Stomach (tissue), 8 donors: ENCODE measurements at regions not wholly inside any gene's neighbourhood (a gene's known extent, or its start where the extent isn't known, plus 50 kb on each side); places are given as distances from the start of the nearest gene placed in this dataset.

Experiments
- DNase-seq, 2 donors: peaks; one replicate each; pipeline versions ENCODE4 v3.0.0 to v3.0.0-alpha.2; 2013 to 2019
- H3K27ac ChIP-seq, 5 donors: fragments of 200-600 bp in 4 of 5; sonication (generic) in 4 of 5; one replicate each; pipeline ENCODE4 v1.5.1; 2013 to 2019; ENCODE audit warnings: mild to moderate bottlenecking in 1 of 5, moderate library complexity in 1 of 5
- H3K27me3 ChIP-seq, 3 donors: fragments of 200-600 bp; sonication (generic); one replicate each; pipeline ENCODE4 v1.5.1; 2017 to 2019; ENCODE audit warnings: mixed run types in 1 of 3
- H3K36me3 ChIP-seq, 4 donors: fragments of 200-600 bp; sonication (generic); 1 replicate in 3 of 4; 2 replicates in 1 of 4; pipeline ENCODE4 v1.5.1; 2016 to 2019
- H3K4me1 ChIP-seq, 4 donors: fragments of 200-600 bp; sonication (generic); one replicate each; pipeline ENCODE4 v1.5.1; 2016 to 2019
- H3K4me3 ChIP-seq, 4 donors: fragments of 200-600 bp; sonication (generic) in 3 of 4; one replicate each; pipeline ENCODE4 v1.5.1; 2016 to 2019; ENCODE audit warnings: mild to moderate bottlenecking in 1 of 4
- H3K9me3 ChIP-seq, 4 donors: fragments of 200-600 bp; sonication (generic); one replicate each; pipeline ENCODE4 v1.5.1; 2016 to 2019
- CTCF ChIP-seq, 7 experiments: fragments of 450-650 bp in 4 of 7; fragments of 200-600 bp in 3 of 7; sonication (generic) in 3 of 7; IDR thresholded peaks; one replicate each; pipeline ENCODE4 v1.5.1; 2016 to 2019; ENCODE audit warnings: antibody characterized with exemption in 7 of 7, control low read depth in 2 of 7, mild to moderate bottlenecking in 1 of 7
- EP300 ChIP-seq: sonication (generic); formaldehyde crosslinking; IDR thresholded peaks from one replicate; pipeline ENCODE4 v1.6.1; 2017; ENCODE audit warnings: antibody characterized with exemption
- POLR2A ChIP-seq, 4 donors: fragments of 450-650 bp; IDR thresholded peaks; one replicate each; pipeline ENCODE4 v1.6.1; 2016; ENCODE audit warnings: antibody characterized with exemption in 4 of 4, control low read depth in 2 of 4, mild to moderate bottlenecking in 1 of 4, moderate library complexity in 1 of 4
- POLR2AphosphoS5 ChIP-seq, 3 donors: sonication (generic); formaldehyde crosslinking; IDR thresholded peaks; one replicate each; pipeline ENCODE4 v1.6.1; 2016; ENCODE audit warnings: antibody characterized with exemption in 3 of 3
- WGBS, 5 donors: extraction: QIAGEN DNeasy Blood & Tissue Kit in 3 of 5; methylation state at CpG; one replicate each; pipeline versions ENCODE4 v1.1.5 to v1.1.7; 2013 to 2018; 5-methylcytosine and 5-hydroxymethylcytosine counted together
- intact Hi-C: fragments of 100-400 bp; cut with DNase I; formaldehyde crosslinking; loops from one replicate; pipeline ENCODE4 v1.15.1; 2023; ENCODE audit warnings: low total_unique reads
- donor health status: healthy with polysubstance abuse.
- donor health status: Bipolar disorder and iron deficiency.
- donor health status: healthy.

- intact Hi-C loops: no loop called here
- H3K4me1 ChIP-seq: peaks cover 0 to 16% (median 0%) of the 10 kb centered on the region in 4 donors
- 44 to 60% (median 46%) methylated on average over 3 of the region's 3 CpGs for WGBS, 5 donors
- TF ChIP-seq EP300 (no peak), CTCF (IDR thresholded peaks at IDR 0.05) (no peak), POLR2A (IDR thresholded peaks at IDR 0.05) (no peak), POLR2AphosphoS5 (IDR thresholded peaks at IDR 0.05) (no peak)
- no peak overlapping the region for H3K27ac ChIP-seq
- no peak for DNase-seq
- H3K4me3 ChIP-seq: no peak overlapping the region
- no peaks in the 10 kb centered on the region for H3K9me3 ChIP-seq
- H3K27me3 ChIP-seq: no peaks in the 10 kb centered on the region
- H3K36me3 ChIP-seq: no peaks in the 10 kb centered on the region
Measured at GRCh38 chr7:114151777-114152176, 233.0 kb upstream of the PPP1R3A start.

GRCh38 chr7:114150689-114151088 lies 231.9 kb upstream of the PPP1R3A start:
- no peaks in the 10 kb centered on the region for H3K36me3 ChIP-seq
- no peaks in the 10 kb centered on the region for H3K9me3 ChIP-seq
- no peak overlapping the region for H3K4me3 ChIP-seq
- H3K27ac ChIP-seq: no peak overlapping the region
- H3K4me1 ChIP-seq: peaks cover 0 to 16% (median 0%) of the 10 kb centered on the region in 4 donors
- no peak for TF ChIP-seq POLR2A (IDR thresholded peaks at IDR 0.05)
- no peak for TF ChIP-seq CTCF (IDR thresholded peaks at IDR 0.05)
- TF ChIP-seq EP300: no peak
- TF ChIP-seq POLR2AphosphoS5 (IDR thresholded peaks at IDR 0.05): no peak
- DNase-seq: peak in 1 of 2 donors; percentile 15
- intact Hi-C loops: no loop called here
- 32 to 48% (median 38%) methylated on average over 1 of the region's 1 CpG for WGBS, 5 donors
- no peaks in the 10 kb centered on the region for H3K27me3 ChIP-seq

- Histone ChIP-seq H3K4me3 (no peak overlapping the region), H3K27ac (no peak overlapping the region), H3K9me3 (no peaks in the 10 kb centered on the region), H3K36me3 (no peaks in the 10 kb centered on the region), H3K27me3 (no peaks in the 10 kb centered on the region), H3K4me1 (peaks cover 0 to 16% (median 0%) of the 10 kb centered on the region in 4 donors)
- intact Hi-C loops: no loop called here
- no peak for DNase-seq
- TF ChIP-seq POLR2AphosphoS5 (IDR thresholded peaks at IDR 0.05) (no peak), POLR2A (IDR thresholded peaks at IDR 0.05) (no peak), CTCF (IDR thresholded peaks at IDR 0.05) (no peak), EP300 (no peak)
- 61 to 71% (median 67%) methylated on average over 3 of the region's 3 CpGs for WGBS, 5 donors
Measured at GRCh38 chr7:114148779-114149178, 230.0 kb upstream of the PPP1R3A start.

GRCh38 chr7:114141415-114141814 lies 222.6 kb upstream of the PPP1R3A start:
- intact Hi-C loops: no loop called here
- no peaks in the 10 kb centered on the region for H3K36me3 ChIP-seq
- no peaks in the 10 kb centered on the region for H3K9me3 ChIP-seq
- DNase-seq: no peak
- no peak overlapping the region for H3K27ac ChIP-seq
- WGBS, 5 donors: 59 to 79% (median 67%) methylated on average over 3 of the region's 3 CpGs
- TF ChIP-seq CTCF (IDR thresholded peaks at IDR 0.05): no peak
- TF ChIP-seq POLR2A (IDR thresholded peaks at IDR 0.05): no peak
- TF ChIP-seq POLR2AphosphoS5 (IDR thresholded peaks at IDR 0.05): no peak
- no peak for TF ChIP-seq EP300
- H3K4me3 ChIP-seq: no peak overlapping the region
- H3K27me3 ChIP-seq: no peaks in the 10 kb centered on the region
- no peaks in the 10 kb centered on the region for H3K4me1 ChIP-seq
